ENCODE measurements at regions not wholly inside any gene's neighbourhood (a gene's known extent, or its start where the extent isn't known, plus 50 kb on each side); places are given as distances from the start of the nearest gene placed in this dataset.

- DNase-seq, result peak in 1 of 3 donors; percentile 26
- H3K9me3 ChIP-seq (ENCODE audit: control insufficient read depth, low read length), result no peaks in the 10 kb centered on the region
- H3K27me3 ChIP-seq (ENCODE audit: control insufficient read depth, insufficient read depth), result no peaks in the 10 kb centered on the region
- H3K27ac ChIP-seq (ENCODE audit: low read length), result no peak overlapping the region
- H3K4me3 ChIP-seq (ENCODE audit: low read length), result no peak overlapping the region
- 61% methylated on average over 2 of the region's 2 CpGs for WGBS
- intact Hi-C loops (cut with DNase I), result no loop called here
- H3K4me1 ChIP-seq (ENCODE audit: control insufficient read depth, insufficient read depth, low read length), result peaks cover 2% of the 10 kb centered on the region
- peak; percentile 48 to 65 for ATAC-seq
These were observed 89.9 kb upstream of the CHL1 start for GRCh38 chr3:106619-107018.

GRCh38 chr3:111143-112069 is 85.2 kb upstream of the CHL1 start:
- Histone ChIP-seq H3K27ac (ENCODE audit: low read length) (no peak overlapping the region), H3K4me3 (ENCODE audit: low read length) (no peak overlapping the region), H3K27me3 (ENCODE audit: control insufficient read depth, insufficient read depth) (no peaks in the 10 kb centered on the region), H3K9me3 (ENCODE audit: control insufficient read depth, low read length) (no peaks in the 10 kb centered on the region), H3K4me1 (ENCODE audit: control insufficient read depth, insufficient read depth, low read length) (no peaks in the 10 kb centered on the region)
- WGBS, result 74% methylated on average over 8 of the region's 8 CpGs
- DNase-seq (no peak), ATAC-seq (no peak)
- intact Hi-C loops (cut with DNase I), result no loop called here

GRCh38 chr3:112773-113172 is 83.8 kb upstream of the CHL1 start:
- no peaks in the 10 kb centered on the region for H3K4me1 ChIP-seq (ENCODE audit: control insufficient read depth, insufficient read depth, low read length)

GRCh38 chr3:118666-119065 is 77.9 kb upstream of the CHL1 start:
- no peaks in the 10 kb centered on the region for H3K27me3 ChIP-seq (ENCODE audit: control insufficient read depth, insufficient read depth)
- H3K4me1 ChIP-seq (ENCODE audit: control insufficient read depth, insufficient read depth, low read length), result no peaks in the 10 kb centered on the region
- intact Hi-C loops (cut with DNase I), result no loop called here
- no peaks in the 10 kb centered on the region for H3K9me3 ChIP-seq (ENCODE audit: control insufficient read depth, low read length)
- ATAC-seq (no peak), DNase-seq (no peak)
- no peak overlapping the region for H3K4me3 ChIP-seq (ENCODE audit: low read length)
- WGBS, result 58% methylated on average over 1 of the region's 1 CpG
- H3K27ac ChIP-seq (ENCODE audit: low read length), result no peak overlapping the region

More at GRCh38 chr3:112773-113172, 83.8 kb upstream of the CHL1 start:
- no peak overlapping the region for H3K4me3 ChIP-seq (ENCODE audit: low read length)
- no peaks in the 10 kb centered on the region for H3K27me3 ChIP-seq (ENCODE audit: control insufficient read depth, insufficient read depth)
- no peak for DNase-seq
- 51% methylated on average over 2 of the region's 2 CpGs for WGBS
- H3K27ac ChIP-seq (ENCODE audit: low read length), result no peak overlapping the region
- ATAC-seq, result no peak
- no peaks in the 10 kb centered on the region for H3K9me3 ChIP-seq (ENCODE audit: control insufficient read depth, low read length)
- intact Hi-C loops (cut with DNase I), result no loop called here

GRCh38 chr3:123341-123740 is 73.2 kb upstream of the CHL1 start:
- WGBS, result 60% methylated on average over 4 of the region's 4 CpGs
- Histone ChIP-seq H3K27me3 (ENCODE audit: control insufficient read depth, insufficient read depth) (no peaks in the 10 kb centered on the region), H3K4me1 (ENCODE audit: control insufficient read depth, insufficient read depth, low read length) (no peaks in the 10 kb centered on the region), H3K4me3 (ENCODE audit: low read length) (no peak overlapping the region), H3K9me3 (ENCODE audit: control insufficient read depth, low read length) (no peaks in the 10 kb centered on the region), H3K27ac (ENCODE audit: low read length) (no peak overlapping the region)
- intact Hi-C loops (cut with DNase I), result no loop called here
- no peak for ATAC-seq
- DNase-seq, result no peak

GRCh38 chr3:124557-125179 is 71.9 kb upstream of the CHL1 start:
- intact Hi-C loops (cut with DNase I), result no loop called here
- Histone ChIP-seq H3K27me3 (ENCODE audit: control insufficient read depth, insufficient read depth) (no peaks in the 10 kb centered on the region), H3K4me1 (ENCODE audit: control insufficient read depth, insufficient read depth, low read length) (no peaks in the 10 kb centered on the region), H3K27ac (ENCODE audit: low read length) (no peak overlapping the region), H3K9me3 (ENCODE audit: control insufficient read depth, low read length) (no peaks in the 10 kb centered on the region), H3K4me3 (ENCODE audit: low read length) (no peak overlapping the region)
- 79% methylated on average over 1 of the region's 1 CpG for WGBS
- ATAC-seq (no peak), DNase-seq (no peak)

- H3K27ac ChIP-seq (ENCODE audit: low read length), result no peak overlapping the region
- no peaks in the 10 kb centered on the region for H3K9me3 ChIP-seq (ENCODE audit: control insufficient read depth, low read length)
- ATAC-seq, result no peak
- H3K27me3 ChIP-seq (ENCODE audit: control insufficient read depth, insufficient read depth), result no peaks in the 10 kb centered on the region
- WGBS, result 62% methylated on average over 3 of the region's 3 CpGs
- no peaks in the 10 kb centered on the region for H3K4me1 ChIP-seq (ENCODE audit: control insufficient read depth, insufficient read depth, low read length)
- DNase-seq, result no peak
- intact Hi-C loops (cut with DNase I), result no loop called here
- no peak overlapping the region for H3K4me3 ChIP-seq (ENCODE audit: low read length)
These were observed 67.9 kb upstream of the CHL1 start for GRCh38 chr3:128515-129172.

GRCh38 chr3:131151-131888 is 65.2 kb upstream of the CHL1 start:
- intact Hi-C loops (cut with DNase I), result no loop called here
- no peaks in the 10 kb centered on the region for H3K27me3 ChIP-seq (ENCODE audit: control insufficient read depth, insufficient read depth)
- peak overlapping the region; percentile 53 for H3K27ac ChIP-seq (ENCODE audit: low read length)
- peak in 2 of 3 donors; percentile 16 to 46 for DNase-seq
- WGBS, result 56% methylated on average over 5 of the region's 5 CpGs
- H3K4me1 ChIP-seq (ENCODE audit: control insufficient read depth, insufficient read depth, low read length), result no peaks in the 10 kb centered on the region
- peak; percentile 94 to 95 for ATAC-seq
- H3K4me3 ChIP-seq (ENCODE audit: low read length), result no peak overlapping the region
- H3K9me3 ChIP-seq (ENCODE audit: control insufficient read depth, low read length), result no peaks in the 10 kb centered on the region

- Histone ChIP-seq H3K27me3 (ENCODE audit: control insufficient read depth, insufficient read depth) (no peaks in the 10 kb centered on the region), H3K9me3 (ENCODE audit: control insufficient read depth, low read length) (no peaks in the 10 kb centered on the region), H3K4me3 (ENCODE audit: low read length) (no peak overlapping the region), H3K4me1 (ENCODE audit: control insufficient read depth, insufficient read depth, low read length) (no peaks in the 10 kb centered on the region), H3K27ac (ENCODE audit: low read length) (no peak overlapping the region)
- intact Hi-C loops (cut with DNase I), result no loop called here
- DNase-seq, result no peak
- no peak for ATAC-seq
These were observed 64.2 kb upstream of the CHL1 start for GRCh38 chr3:132378-132777.

GRCh38 chr3:132904-133303 is 63.7 kb upstream of the CHL1 start:
- no peaks in the 10 kb centered on the region for H3K27me3 ChIP-seq (ENCODE audit: control insufficient read depth, insufficient read depth)
- H3K27ac ChIP-seq (ENCODE audit: low read length), result peak overlapping the region; percentile 33
- ATAC-seq (no peak), DNase-seq (no peak)
- no peaks in the 10 kb centered on the region for H3K4me1 ChIP-seq (ENCODE audit: control insufficient read depth, insufficient read depth, low read length)
- no peaks in the 10 kb centered on the region for H3K9me3 ChIP-seq (ENCODE audit: control insufficient read depth, low read length)
- intact Hi-C loops (cut with DNase I), result no loop called here
- WGBS, result 59% methylated on average over 2 of the region's 2 CpGs
- no peak overlapping the region for H3K4me3 ChIP-seq (ENCODE audit: low read length)
